HCT116 (cell line): ENCODE measurements at regions not wholly inside any gene's neighbourhood (a gene's known extent, or its start where the extent isn't known, plus 50 kb on each side); places are given as distances from the start of the nearest gene placed in this dataset.

Experiments
- ATAC-seq: fragments of 200-7000 bp; cut with Tn5 transposase; 2 replicates; pipeline ENCODE4 v1.9.1; 2020; ENCODE audit warnings: mild to moderate bottlenecking, moderate library complexity
- BruUV-seq: library from RNA; stranded (reverse); fragments of 400-500 nt; replicated peaks from 2 replicates; lab custom pipeline; 2021; lab: Mats Ljungman, UMichigan
- CTCF ChIA-PET: fragments of 300-600 bp; sonication (Branson Sonifier 250); formaldehyde crosslinking; loops from one replicate; lab custom pipeline; 2021; ENCODE audit warnings: antibody characterized with exemption; lab: Charles Lee
- POLR2A ChIA-PET: fragments of 300-600, 350-600 bp; sonication (Branson Sonifier 250); formaldehyde crosslinking; loops from one replicate; lab custom pipeline; 2021; ENCODE audit warnings: antibody characterized with exemption; lab: Charles Lee
- RAD21 ChIA-PET, 2 experiments: fragments of 300-600 bp; sonication (Branson Sonifier 250); formaldehyde crosslinking; loops; one replicate each; lab custom pipeline; 2023; ENCODE audit warnings: low total read pairs in 2 of 2; ENCODE audit not compliant: uncharacterized antibody in 2 of 2, unreplicated experiment in 2 of 2, low non-redundant PET in 1 of 2; lab: Charles Lee
- DNase-seq: peaks from one replicate; pipeline ENCODE4 v3.0.0-alpha.2; 2010; ENCODE audit warnings: low read depth, low spot score
- H2AFZ ChIP-seq: fragments of 200-600 bp; shearing (Covaris generic), sonication (generic); 2 replicates; pipeline ENCODE4 v1.6.1; 2017; ENCODE audit warnings: low read depth, mixed run types, mixed read lengths, antibody characterized with exemption, low read length; ENCODE audit not compliant: poor library complexity, severe bottlenecking
- H3K27ac ChIP-seq: 2 replicates; pipeline ENCODE4 v1.5.1; 2012; ENCODE audit warnings: low read depth, low read length
- H3K27me3 ChIP-seq: fragments of 200-600 bp; sonication (generic); 2 replicates; pipeline ENCODE4 v1.6.1; 2016; ENCODE audit warnings: mixed run types, low read length, mixed read lengths; ENCODE audit not compliant: insufficient read depth
- H3K36me3 ChIP-seq, 2 experiments: fragments of 200-500 bp in 1 of 2; fragments of 200-600 bp in 1 of 2; sonication (Bioruptor generic) in 1 of 2; sonication (generic) in 1 of 2; 2 replicates each; pipeline versions ENCODE4 v1.5.1 to v1.6.1; 2014 to 2016; ENCODE audit warnings: low read length in 2 of 2, inconsistent platforms in 1 of 2, mixed read lengths in 1 of 2, mixed run types in 1 of 2; ENCODE audit not compliant: insufficient read depth in 2 of 2, control insufficient read depth in 1 of 2
- H3K4me1 ChIP-seq, 2 experiments: fragments of 200-600 bp in 1 of 2; sonication (generic) in 1 of 2; 2 replicates each; pipeline versions ENCODE4 v1.5.1 to v1.6.1; 2012 to 2017; ENCODE audit warnings: low read length in 2 of 2, inconsistent platforms in 1 of 2, mild to moderate bottlenecking in 1 of 2, mixed read lengths in 1 of 2, mixed run types in 1 of 2, moderate library complexity in 1 of 2; ENCODE audit not compliant: insufficient read depth in 2 of 2, control insufficient read depth in 1 of 2
- H3K4me2 ChIP-seq: fragments of 200-600 bp; sonication (generic); 2 replicates; pipeline ENCODE4 v1.6.1; 2017; ENCODE audit warnings: mixed run types, low read length, mixed read lengths
- H3K4me3 ChIP-seq, 2 experiments: fragments of 200-600 bp in 1 of 2; sonication (generic) in 1 of 2; replicated peaks in 1 of 2; 2 replicates each; pipeline ENCODE4 v1.5.1; 2011 to 2016; ENCODE audit warnings: low read length in 2 of 2, control low read depth in 1 of 2, low read depth in 1 of 2, mild to moderate bottlenecking in 1 of 2, mixed read lengths in 1 of 2, mixed run types in 1 of 2
- H3K79me2 ChIP-seq: fragments of 200-600 bp; sonication (generic); 2 replicates; pipeline ENCODE4 v1.6.1; 2017; ENCODE audit warnings: mild to moderate bottlenecking, mixed run types, low read length, moderate library complexity, mixed read lengths; ENCODE audit not compliant: insufficient read depth
- H3K9ac ChIP-seq: fragments of 200-600 bp; sonication (generic); 2 replicates; pipeline ENCODE4 v1.6.1; 2016; ENCODE audit warnings: low read length, mixed read lengths
- H3K9me2 ChIP-seq: fragments of 200-600 bp; sonication (generic), shearing (Covaris generic); 2 replicates; pipeline ENCODE4 v1.6.1; 2017; ENCODE audit warnings: mixed run types, mild to moderate bottlenecking, moderate library complexity; ENCODE audit not compliant: insufficient read depth
- H3K9me3 ChIP-seq, 2 experiments: fragments of 200-500 bp in 1 of 2; fragments of 200-600 bp in 1 of 2; sonication (Bioruptor generic) in 1 of 2; sonication (generic) in 1 of 2; 2 replicates each; pipeline ENCODE4 v1.6.1; 2014 to 2017; ENCODE audit warnings: low read length in 2 of 2, mixed read lengths in 2 of 2, inconsistent platforms in 1 of 2, low read depth in 1 of 2, mild to moderate bottlenecking in 1 of 2, mixed run types in 1 of 2, moderate library complexity in 1 of 2; ENCODE audit not compliant: control insufficient read depth in 1 of 2, insufficient read depth in 1 of 2
- H4K20me1 ChIP-seq: fragments of 200-600 bp; sonication (generic), shearing (Covaris generic); 2 replicates; pipeline ENCODE4 v1.6.1; 2017; ENCODE audit warnings: mixed run types, mild to moderate bottlenecking, moderate library complexity; ENCODE audit not compliant: insufficient read depth
- ATF3 ChIP-seq: IDR thresholded peaks from 2 replicates; pipeline ENCODE4 v1.6.1; 2012
- CBX3 ChIP-seq: IDR thresholded peaks from 2 replicates; pipeline ENCODE4 v1.6.1; 2012; ENCODE audit warnings: low read depth
- CTCF ChIP-seq, 3 experiments: fragments of 200-600 bp in 1 of 3; sonication (generic) in 1 of 3; IDR thresholded peaks in 2 of 3; conservative IDR thresholded peaks in 1 of 3; 2 replicates each; pipeline ENCODE4 v1.5.1; 2012 to 2017; ENCODE audit warnings: low read depth in 2 of 3, low read length in 2 of 3, antibody characterized with exemption in 1 of 3, borderline replicate concordance in 1 of 3, control low read depth in 1 of 3, mild to moderate bottlenecking in 1 of 3, mixed read lengths in 1 of 3, mixed run types in 1 of 3, moderate library complexity in 1 of 3; ENCODE audit not compliant: insufficient read depth in 1 of 3
- EGR1 ChIP-seq: IDR thresholded peaks from 2 replicates; pipeline ENCODE4 v1.6.1; 2012; ENCODE audit warnings: low read depth
- ELF1 ChIP-seq: IDR thresholded peaks from 2 replicates; pipeline ENCODE4 v1.6.1; 2012; ENCODE audit warnings: low read depth, borderline replicate concordance
- EZH2 ChIP-seq: fragments of 200-600 bp; sonication (generic); IDR thresholded peaks from 2 replicates; pipeline ENCODE4 v1.6.1; 2017; ENCODE audit warnings: antibody characterized with exemption, mixed run types
- JUND ChIP-seq: IDR thresholded peaks from 2 replicates; pipeline ENCODE4 v1.6.1; 2012
- MAX ChIP-seq: IDR thresholded peaks from 2 replicates; pipeline ENCODE4 v1.6.1; 2012
- POLR2AphosphoS5 ChIP-seq: IDR thresholded peaks from 2 replicates; pipeline ENCODE4 v1.6.1; 2011; ENCODE audit warnings: mild to moderate bottlenecking, low read depth, low read length, moderate library complexity
- REST ChIP-seq: IDR thresholded peaks from 2 replicates; pipeline ENCODE4 v1.6.1; 2012; ENCODE audit warnings: low read depth
- SIN3A ChIP-seq: IDR thresholded peaks from 2 replicates; pipeline ENCODE4 v1.6.1; 2012; ENCODE audit warnings: low read depth
- SP1 ChIP-seq: IDR thresholded peaks from 2 replicates; pipeline ENCODE4 v1.6.1; 2012; ENCODE audit warnings: low read depth
- SRF ChIP-seq: IDR thresholded peaks from 2 replicates; pipeline ENCODE4 v1.6.1; 2012; ENCODE audit warnings: low read depth
- TCF7L2 ChIP-seq: IDR thresholded peaks from 2 replicates; pipeline ENCODE4 v1.7.0; 2011; ENCODE audit warnings: borderline replicate concordance, inconsistent platforms; ENCODE audit not compliant: insufficient read depth, insufficient read length; ENCODE audit errors: extremely low read depth
- ZNF274 ChIP-seq: fragments of 200-500 bp; sonication (Bioruptor generic); IDR thresholded peaks from 2 replicates; pipeline ENCODE4 v1.6.1; 2014; ENCODE audit warnings: mild to moderate bottlenecking, low read depth, low read length, inconsistent platforms
- intact Hi-C: fragments of 100-400 bp; cut with micrococcal nuclease; formaldehyde crosslinking; loops from 2 replicates; pipeline ENCODE4 v1.10.0; 2022

GRCh38 chr1:190949939-190950338, 472.3 kb upstream of the BRINP3 start:
- no peaks in the 10 kb centered on the region for H3K4me1 ChIP-seq
- ChIA-PET POLR2A (no interaction called here), RAD21 (no interaction called here), CTCF (no interaction called here)
- no peaks in the 10 kb centered on the region for H4K20me1 ChIP-seq
- no peak overlapping the region for H3K4me3 ChIP-seq
- H3K9me3 ChIP-seq = no peaks in the 10 kb centered on the region
- ATAC-seq (no peak), DNase-seq (no peak)
- no peaks in the 10 kb centered on the region for H3K9me2 ChIP-seq
- no peak for TF ChIP-seq MAX
- TF ChIP-seq SIN3A = no peak
- TF ChIP-seq ELF1 = no peak
- no peak for TF ChIP-seq SP1
- no peak for TF ChIP-seq CTCF (IDR thresholded peaks at IDR 0.05 in 2 of 3, conservative IDR thresholded peaks at IDR 0.05 in 1 of 3; ENCODE audit: borderline replicate concordance in 1 of 3, insufficient read depth in 1 of 3, low read depth in 2 of 3, low read length in 2 of 3)
- TF ChIP-seq EZH2 = no peak
- TF ChIP-seq POLR2AphosphoS5 = no peak
- no peak for TF ChIP-seq REST
- no peak for TF ChIP-seq SRF
- TF ChIP-seq JUND = no peak
- TF ChIP-seq TCF7L2 = no peak
- no peak for TF ChIP-seq ZNF274
- no peak for TF ChIP-seq ATF3
- no peak for TF ChIP-seq EGR1
- TF ChIP-seq CBX3 = no peak
- no peaks in the 10 kb centered on the region for H3K79me2 ChIP-seq
- no peaks in the 10 kb centered on the region for H3K36me3 ChIP-seq
- H3K27me3 ChIP-seq = no peaks in the 10 kb centered on the region
- intact Hi-C loops = no loop called here
- H3K27ac ChIP-seq = no peak overlapping the region
- BruUV-seq = no TSS peak
- no peak overlapping the region for H2AFZ ChIP-seq
- no peak overlapping the region for H3K4me2 ChIP-seq
- H3K9ac ChIP-seq = no peak overlapping the region
